Ramos (cell line): ENCODE measurements at regions not wholly inside any gene's neighbourhood (a gene's known extent, or its start where the extent isn't known, plus 50 kb on each side); places are given as distances from the start of the nearest gene placed in this dataset.

Source experiments
- in situ Hi-C: fragments of 300-500 bp; cut with MboI; formaldehyde crosslinking; loops from one replicate; pipeline ENCODE4 v1.14.3; 2022; ENCODE audit warnings: low sequenced_read_pairs; ENCODE audit not compliant: unreplicated experiment

GRCh38 chr15:58293622-58294550 is 137.9 kb upstream of the LIPC start:
- in situ Hi-C loops = no loop called here

- in situ Hi-C loops = no loop called here
Observed at GRCh38 chr15:58294681-58295254, 137.0 kb upstream of the LIPC start.

- in situ Hi-C loops = no loop called here
Observed at GRCh38 chr15:58295637-58296215, 136.1 kb upstream of the LIPC start.

GRCh38 chr15:58296276-58296675 is 135.5 kb upstream of the LIPC start:
- in situ Hi-C loops = no loop called here

- in situ Hi-C loops = no loop called here
Observed at GRCh38 chr15:58297639-58298038, 134.2 kb upstream of the LIPC start.

GRCh38 chr15:58298879-58299850 is 132.6 kb upstream of the LIPC start:
- in situ Hi-C loops = no loop called here

GRCh38 chr15:58302832-58303231 is 129.0 kb upstream of the LIPC start:
- in situ Hi-C loops = no loop called here

GRCh38 chr15:58303236-58303635 is 128.6 kb upstream of the LIPC start:
- in situ Hi-C loops = no loop called here

- in situ Hi-C loops = no loop called here
Observed at GRCh38 chr15:58306591-58307312, 125.0 kb upstream of the LIPC start.

GRCh38 chr15:58307313-58307961 is 124.4 kb upstream of the LIPC start:
- in situ Hi-C loops = no loop called here

- in situ Hi-C loops = no loop called here
Observed at GRCh38 chr15:58308742-58309355, 122.9 kb upstream of the LIPC start.

- in situ Hi-C loops = no loop called here
Observed at GRCh38 chr15:58309963-58310928, 121.5 kb upstream of the LIPC start.

GRCh38 chr15:58311556-58311955 is 120.2 kb upstream of the LIPC start:
- in situ Hi-C loops = no loop called here

- in situ Hi-C loops = no loop called here
Observed at GRCh38 chr15:58312031-58312430, 119.8 kb upstream of the LIPC start.

- in situ Hi-C loops = no loop called here
Observed at GRCh38 chr15:58313304-58313703, 118.5 kb upstream of the LIPC start.

GRCh38 chr15:58313810-58314592 is 117.8 kb upstream of the LIPC start:
- in situ Hi-C loops = no loop called here
